K562 (cell line): ENCODE measurements at regions not wholly inside any gene's neighbourhood (a gene's known extent, or its start where the extent isn't known, plus 50 kb on each side); places are given as distances from the start of the nearest gene placed in this dataset.
"Not testable (repeated sequence)": the region's sequence is repeated elsewhere in the genome, so short reads cannot be mapped to it uniquely, and the experiment has no call there.

Source experiments
- ATAC-seq: fragments of 200-7000 bp; cut with Tn5 transposase; 3 replicates; pipeline ENCODE4 v1.9.1; 2020; ENCODE audit warnings: moderate library complexity
- BruUV-seq: library from RNA; stranded (reverse); fragments of 400-500 nt; replicated peaks from 2 replicates; lab custom pipeline; 2021; lab: Mats Ljungman, UMichigan
- CTCF ChIA-PET: fragments of 300-600 bp; formaldehyde crosslinking; extraction: SDS; loops from one replicate; lab custom pipeline; 2021; ENCODE audit warnings: low intra/inter-chr PET ratio; lab: Yijun Ruan, JAX
- POLR2A ChIA-PET: fragments of 300-600, 350-650 bp; sonication (Branson Sonifier 250); formaldehyde crosslinking; extraction: SDS; loops from one replicate; lab custom pipeline; 2021; ENCODE audit warnings: antibody characterized with exemption, inconsistent platforms; lab: Yijun Ruan, JAX
- DNase-seq, 4 experiments: peaks; one replicate each; pipeline versions ENCODE4 v3.0.0 to v3.0.0-alpha.2; 2011 to 2018; ENCODE audit warnings: low spot score in 3 of 4, mixed read lengths in 3 of 4; ENCODE audit errors: extremely low read depth in 1 of 4
- FAIRE-seq: peaks from 2 replicates; lab custom pipeline; 2011; peaks lifted over from hg19 to GRCh38; lab: Jason Lieb, UNC
- H2AFZ ChIP-seq: 2 replicates; pipeline ENCODE4 v1.6.0; 2011; ENCODE audit warnings: low read depth, low read length, control low read depth, inconsistent platforms
- H3K27ac ChIP-seq: fragments of 200-600 bp; 3 replicates; pipeline ENCODE4 v1.8.0; 2011; ENCODE audit warnings: low read depth, mild to moderate bottlenecking, control low read depth, inconsistent platforms, low read length, moderate library complexity, mixed read lengths; ENCODE audit errors: extremely low read depth
- H3K27me3 ChIP-seq, 2 experiments: fragments of 300-600 bp in 1 of 2; 2 replicates in 1 of 2; 3 replicates in 1 of 2; pipeline versions ENCODE4 v1.6.0 to v1.8.0; 2011; ENCODE audit warnings: inconsistent platforms in 2 of 2, low read length in 2 of 2, mild to moderate bottlenecking in 1 of 2, mixed read lengths in 1 of 2, moderate library complexity in 1 of 2; ENCODE audit not compliant: control insufficient read depth in 2 of 2, insufficient read depth in 2 of 2
- H3K36me3 ChIP-seq: fragments of 300-600 bp; 3 replicates; pipeline ENCODE4 v1.8.0; 2011; ENCODE audit warnings: mild to moderate bottlenecking, low read length, inconsistent platforms; ENCODE audit not compliant: control insufficient read depth, insufficient read depth
- H3K4me1 ChIP-seq, 2 experiments: fragments of 200-600 bp in 1 of 2; replicated peaks in 1 of 2; 2 replicates in 1 of 2; 3 replicates in 1 of 2; pipeline versions ENCODE4 v1.5.1 to v1.8.0; 2011; ENCODE audit warnings: inconsistent platforms in 2 of 2, low read length in 2 of 2, mild to moderate bottlenecking in 1 of 2, mixed read lengths in 1 of 2, moderate library complexity in 1 of 2; ENCODE audit not compliant: control insufficient read depth in 2 of 2, insufficient read depth in 2 of 2
- H3K4me2 ChIP-seq: 2 replicates; pipeline ENCODE4 v1.6.1; 2011; ENCODE audit warnings: low read length, control low read depth, inconsistent platforms, mixed read lengths; ENCODE audit not compliant: insufficient read depth
- H3K4me3 ChIP-seq: fragments of 200-600 bp; sonication (generic), shearing (Covaris generic); 2 replicates; pipeline ENCODE4 v1.5.1; 2016; ENCODE audit warnings: control low read depth, inconsistent platforms
- H3K79me2 ChIP-seq: fragments of 200-600 bp; 3 replicates; pipeline ENCODE4 v1.8.0; 2011; ENCODE audit warnings: low read length, inconsistent platforms; ENCODE audit not compliant: control insufficient read depth, insufficient read depth
- H3K9ac ChIP-seq, 2 experiments: 2 replicates each; pipeline versions ENCODE4 v1.6.0 to v1.6.1; 2011; ENCODE audit warnings: low read depth in 2 of 2, low read length in 2 of 2, control low read depth in 1 of 2, inconsistent platforms in 1 of 2, mild to moderate bottlenecking in 1 of 2, mixed read lengths in 1 of 2; ENCODE audit not compliant: insufficient read depth in 1 of 2
- H3K9me1 ChIP-seq: one replicate; pipeline ENCODE4 v1.6.0; 2011; ENCODE audit warnings: inconsistent platforms, mild to moderate bottlenecking, low read length, moderate library complexity; ENCODE audit not compliant: control insufficient read depth, insufficient read depth
- H3K9me3 ChIP-seq: replicated peaks from 2 replicates; pipeline ENCODE4 v1.5.1; 2011; ENCODE audit warnings: low read depth, low read length, inconsistent platforms; ENCODE audit not compliant: control insufficient read depth, insufficient read depth
- H4K20me1 ChIP-seq: replicated peaks from 2 replicates; pipeline ENCODE4 v1.6.1; 2011; ENCODE audit warnings: low read length, inconsistent platforms, mixed read lengths; ENCODE audit not compliant: control insufficient read depth, insufficient read depth
- RFX1 ChIP-seq: fragments of 450-650 bp; IDR thresholded peaks from 2 replicates; pipeline ENCODE4 v1.6.1; 2016; ENCODE audit warnings: mild to moderate bottlenecking, moderate library complexity
- SLC30A9 ChIP-seq: fragments of 250-450 bp; sonication (Bioruptor Pico); IDR thresholded peaks from 2 replicates; pipeline ENCODE4 v1.8.0; 2022; ENCODE audit warnings: mild to moderate bottlenecking, moderate library complexity
- WGBS: fragments of 100-300 bp; shearing (Covaris generic); methylation state at CpG from one replicate; pipeline ENCODE4 v1.1.6; 2016; ENCODE audit warnings: low coverage, mixed read lengths; ENCODE audit not compliant: insufficient coverage; ENCODE audit errors: missing lambda C conversion rate; 5-methylcytosine and 5-hydroxymethylcytosine counted together
- in situ Hi-C: fragments of 300-500 bp; cut with MboI; formaldehyde crosslinking; loops from 4 replicates; pipeline ENCODE4 v1.15.0; 2018; ENCODE audit warnings: inconsistent platforms, mixed read lengths
- intact Hi-C: fragments of 100-400 bp; cut with micrococcal nuclease; formaldehyde crosslinking; loops from 2 replicates; pipeline ENCODE4 v1.14.2; 2022

DNA sequence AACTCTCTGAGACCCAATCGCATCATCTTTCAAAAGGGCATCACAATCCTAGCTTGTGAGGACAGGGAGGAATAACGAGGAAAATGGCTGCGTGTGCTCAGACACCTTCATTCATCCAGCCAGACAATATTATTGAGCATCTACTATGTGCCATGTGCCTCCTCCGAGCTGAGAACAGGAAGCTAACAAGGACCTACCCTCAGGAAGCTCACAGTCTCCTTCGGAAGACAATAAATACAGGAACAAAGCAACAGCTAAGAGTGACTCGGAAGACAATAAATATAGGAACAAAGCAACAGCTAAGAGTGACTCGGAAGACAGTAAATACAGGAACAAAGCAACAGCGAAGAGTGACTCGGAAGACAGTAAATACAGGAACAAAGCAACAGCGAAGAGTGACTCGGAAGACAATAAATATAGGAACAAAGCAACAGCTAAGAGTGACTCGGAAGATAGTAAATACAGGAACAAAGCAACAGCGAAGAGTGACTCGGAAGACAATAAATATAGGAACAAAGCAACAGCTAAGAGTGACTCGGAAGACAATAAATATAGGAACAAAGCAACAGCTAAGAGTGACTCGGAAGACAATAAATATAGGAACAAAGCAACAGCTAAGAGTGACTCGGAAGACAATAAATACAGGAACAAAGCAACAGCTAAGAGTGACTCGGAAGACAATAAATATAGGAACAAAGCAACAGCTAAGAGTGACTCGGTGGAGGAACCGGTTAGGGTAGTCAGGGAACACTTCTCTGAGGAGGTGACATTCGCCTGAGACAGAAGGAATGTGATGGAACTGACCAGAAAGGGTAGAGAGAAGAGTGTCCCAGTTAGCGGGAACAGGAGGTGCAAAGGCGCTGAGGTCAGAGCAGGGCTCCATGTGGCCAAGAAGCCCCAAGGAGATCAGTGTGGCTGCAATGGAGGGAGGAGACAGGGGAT, 55.6 kb upstream of the SIRPA start:
- BruUV-seq, H3K36me3 ChIP-seq, H3K4me1 ChIP-seq, ATAC-seq, intact Hi-C loops, H2AFZ ChIP-seq, H3K27ac ChIP-seq, H3K4me2 ChIP-seq, FAIRE-seq, H4K20me1 ChIP-seq, CTCF ChIA-PET, H3K4me3 ChIP-seq, H3K9me3 ChIP-seq, in situ Hi-C loops, H3K79me2 ChIP-seq, DNase-seq, H3K9ac ChIP-seq, H3K9me1 ChIP-seq: not testable (repeated sequence)
- H3K27me3 ChIP-seq = peaks cover 0 to 30% of the 10 kb centered on the region in 2 experiments; a peak in 3 of 5 replicates
- under 1% methylated on average over 17 of the region's 23 CpGs for WGBS
- POLR2A ChIA-PET = interaction anchor here (0.6 kb wide), 2 partner anchors 20 to 63 kb away, joined by 3 to 4 read pairs; no protein-coding TSS in a partner anchor

DNA sequence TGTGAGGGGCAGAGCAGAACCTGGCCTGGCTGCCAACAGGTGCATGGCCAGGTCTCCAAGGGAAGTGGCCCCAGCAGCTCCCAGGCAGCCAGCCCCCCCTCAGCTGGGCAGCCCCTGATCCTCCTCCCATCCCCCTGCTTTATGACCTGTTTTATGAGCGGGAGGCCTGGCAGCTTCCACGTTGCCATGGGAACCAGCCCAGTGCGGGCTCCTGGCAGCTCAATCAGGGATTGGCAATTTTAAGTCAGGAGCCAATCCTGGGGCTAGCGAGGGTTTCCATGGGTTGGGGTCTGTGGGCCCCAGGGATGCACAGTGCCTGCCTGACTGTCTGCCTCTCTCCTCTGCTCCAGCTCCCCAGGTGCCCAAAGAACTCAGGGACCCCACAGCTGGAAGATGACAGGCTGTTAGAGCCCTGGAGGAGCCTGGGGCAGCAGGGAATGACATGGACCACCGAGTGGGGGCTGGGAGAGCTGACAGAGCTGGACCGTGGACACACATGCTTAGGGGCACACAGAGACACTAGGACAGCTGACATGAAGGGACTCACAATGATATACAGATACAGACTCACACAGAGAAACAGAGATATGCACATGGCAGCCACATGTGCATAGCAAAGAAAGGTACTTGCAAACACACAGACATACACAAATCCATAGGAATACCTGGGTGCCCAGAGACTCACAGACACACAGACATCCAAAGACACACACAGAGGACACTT, 56.5 kb upstream of the SIRPA start:
- Histone ChIP-seq H4K20me1 (no peaks in the 10 kb centered on the region), H3K9me3 (no peaks in the 10 kb centered on the region), H3K9ac (no peak overlapping the region; a peak in 1 of 4 replicates), H2AFZ (no peak overlapping the region), H3K27me3 (peaks cover 0 to 31% of the 10 kb centered on the region in 2 experiments; a peak in 3 of 5 replicates), H3K79me2 (no peaks in the 10 kb centered on the region), H3K4me2 (no peak overlapping the region), H3K4me3 (no peak overlapping the region), H3K4me1 (no peaks in the 10 kb centered on the region), H3K36me3 (no peaks in the 10 kb centered on the region), H3K9me1 (no peaks in the 10 kb centered on the region), H3K27ac (no peak overlapping the region)
- FAIRE-seq (no peak), ATAC-seq (no peak), DNase-seq (no peak)
- BruUV-seq = no TSS peak
- in situ Hi-C loops = no loop called here
- CTCF ChIA-PET = no interaction called here
- WGBS = 0% methylated on average over 3 of the region's 6 CpGs
- POLR2A ChIA-PET = interaction anchor here (1.2 kb wide), 1 partner anchor 19 kb away, joined by 4 read pairs; no protein-coding TSS in a partner anchor
- intact Hi-C loops = no loop called here
- no peak for TF ChIP-seq SLC30A9 (CRISPR knock-in tag)
- TF ChIP-seq RFX1 = peak; percentile 43
